Ishikawa (cell line): ENCODE measurements at regions not wholly inside any gene's neighbourhood (a gene's known extent, or its start where the extent isn't known, plus 50 kb on each side); places are given as distances from the start of the nearest gene placed in this dataset.

ENCODE experiments used
- CEBPB ChIP-seq: IDR thresholded peaks from 2 replicates; pipeline ENCODE4 v1.6.1; 2012
- CREB1 ChIP-seq: IDR thresholded peaks from 2 replicates; pipeline ENCODE4 v1.6.1; 2012; ENCODE audit warnings: low read depth
- EGR1 ChIP-seq: IDR thresholded peaks from 2 replicates; pipeline ENCODE4 v1.6.1; 2012
- EP300 ChIP-seq: IDR thresholded peaks from 2 replicates; pipeline ENCODE4 v1.6.1; 2012; ENCODE audit warnings: borderline replicate concordance
- FOXM1 ChIP-seq: IDR thresholded peaks from 2 replicates; pipeline ENCODE4 v1.6.1; 2012; ENCODE audit warnings: low read depth, borderline replicate concordance
- MAX ChIP-seq: IDR thresholded peaks from 2 replicates; pipeline ENCODE4 v1.6.1; 2012
- NFIC ChIP-seq: IDR thresholded peaks from 2 replicates; pipeline ENCODE4 v1.6.1; 2012
- RAD21 ChIP-seq: IDR thresholded peaks from 2 replicates; pipeline ENCODE4 v1.6.1; 2012; ENCODE audit warnings: low read depth
- REST ChIP-seq: IDR thresholded peaks from 2 replicates; pipeline ENCODE4 v1.6.1; 2012; ENCODE audit warnings: low read depth, mild to moderate bottlenecking
- TAF1 ChIP-seq: IDR thresholded peaks from 2 replicates; pipeline ENCODE4 v1.6.1; 2012; ENCODE audit warnings: low read depth, mild to moderate bottlenecking
- TCF12 ChIP-seq: IDR thresholded peaks from 2 replicates; pipeline ENCODE4 v1.6.1; 2012; ENCODE audit warnings: low read depth
- TEAD4 ChIP-seq: IDR thresholded peaks from 2 replicates; pipeline ENCODE4 v1.6.1; 2012
- USF1 ChIP-seq: IDR thresholded peaks from 2 replicates; pipeline ENCODE4 v1.6.1; 2012
- YY1 ChIP-seq: IDR thresholded peaks from 2 replicates; pipeline ENCODE4 v1.6.1; 2012; ENCODE audit warnings: low read depth
- ZBTB7A ChIP-seq: IDR thresholded peaks from 2 replicates; pipeline ENCODE4 v1.6.1; 2012; ENCODE audit warnings: low read depth

- TF ChIP-seq ZBTB7A (no peak), TEAD4 (peak; percentile 6; the same call in 1 of the 2 replicates)
These were observed 270.5 kb upstream of the PPARGC1A start for GRCh38 chr4:24160358-24160757.

- TF ChIP-seq EP300 (no peak), USF1 (no peak), CEBPB (no peak), REST (no peak), TCF12 (no peak), YY1 (no peak), FOXM1 (no peak), NFIC (no peak), TEAD4 (no peak), RAD21 (no peak), ZBTB7A (no peak), EGR1 (no peak), MAX (no peak), TAF1 (no peak), CREB1 (no peak)
These were observed 268.2 kb upstream of the PPARGC1A start for GRCh38 chr4:24158031-24158430.

- TF ChIP-seq REST, result no peak
- no peak for TF ChIP-seq CREB1
These were observed 260.2 kb upstream of the PPARGC1A start for GRCh38 chr4:24150034-24150433.

GRCh38 chr4:24146127-24146526 lies 256.3 kb upstream of the PPARGC1A start:
- no peak for TF ChIP-seq RAD21

GRCh38 chr4:24145591-24145990 lies 255.7 kb upstream of the PPARGC1A start:
- no peak for TF ChIP-seq EP300
- TF ChIP-seq USF1, result no peak
- TF ChIP-seq FOXM1, result no peak
- no peak for TF ChIP-seq REST
- no peak for TF ChIP-seq CREB1
- TF ChIP-seq TAF1, result no peak
- TF ChIP-seq ZBTB7A, result no peak
- TF ChIP-seq YY1, result no peak
- no peak for TF ChIP-seq NFIC
- no peak for TF ChIP-seq MAX
- no peak for TF ChIP-seq RAD21
- TF ChIP-seq TEAD4, result no peak
- no peak for TF ChIP-seq TCF12
- TF ChIP-seq EGR1, result no peak
- no peak for TF ChIP-seq CEBPB

- TF ChIP-seq EGR1, result no peak
- TF ChIP-seq USF1, result no peak
- TF ChIP-seq TCF12, result no peak
- no peak for TF ChIP-seq FOXM1
- TF ChIP-seq TAF1, result no peak
- TF ChIP-seq NFIC, result no peak
- no peak for TF ChIP-seq REST
- no peak for TF ChIP-seq ZBTB7A
- no peak for TF ChIP-seq RAD21
- TF ChIP-seq TEAD4, result no peak
These were observed 254.5 kb upstream of the PPARGC1A start for GRCh38 chr4:24144381-24144780.
